IMR-90 (cell line): ENCODE measurements at regions not wholly inside any gene's neighbourhood (a gene's known extent, or its start where the extent isn't known, plus 50 kb on each side); places are given as distances from the start of the nearest gene placed in this dataset.

ENCODE experiments used
- ATAC-seq: fragments of 200-7000 bp; cut with Tn5 transposase; 2 replicates; pipeline ENCODE4 v1.9.1; 2020; ENCODE audit warnings: low read depth, mild to moderate bottlenecking, moderate library complexity
- BruUV-seq: library from RNA; stranded (reverse); fragments of 400-500 nt; replicated peaks from 2 replicates; lab custom pipeline; 2021; lab: Mats Ljungman, UMichigan
- CTCF ChIA-PET: fragments of 300-600 bp; formaldehyde crosslinking; extraction: SDS; loops from one replicate; lab custom pipeline; 2021; ENCODE audit warnings: antibody characterized with exemption; lab: Yijun Ruan, JAX
- POLR2A ChIA-PET: fragments of 300-600 bp; sonication (Branson Sonifier 250); formaldehyde crosslinking; loops from one replicate; lab custom pipeline; 2022; ENCODE audit warnings: antibody characterized with exemption; ENCODE audit not compliant: unreplicated experiment; lab: Charles Lee
- DNase-seq: peaks from one replicate; pipeline ENCODE4 v3.0.0; 2013
- H2AFZ ChIP-seq: replicated peaks from 2 replicates; pipeline ENCODE3; 2013; ENCODE audit warnings: low read length, mild to moderate bottlenecking; ENCODE audit not compliant: poor library complexity
- H2AK5ac ChIP-seq: 2 replicates; pipeline ENCODE4 v1.6.1; 2013; ENCODE audit warnings: low read depth, low read length, inconsistent platforms
- H2AK9ac ChIP-seq: replicated peaks from 2 replicates; pipeline ENCODE3; 2013; ENCODE audit warnings: mild to moderate bottlenecking, low read depth, low read length, moderate library complexity; ENCODE audit not compliant: poor library complexity
- H2BK120ac ChIP-seq: 2 replicates; pipeline ENCODE4 v1.6.1; 2013; ENCODE audit warnings: low read depth, low read length, inconsistent platforms
- H2BK15ac ChIP-seq: 3 replicates; pipeline ENCODE4 v1.6.1; 2013; ENCODE audit warnings: low read depth, low read length, inconsistent platforms
- H2BK20ac ChIP-seq: 2 replicates; pipeline ENCODE4 v1.6.1; 2013; ENCODE audit warnings: low read depth, mild to moderate bottlenecking, inconsistent platforms, low read length, moderate library complexity
- H2BK5ac ChIP-seq: 2 replicates; pipeline ENCODE4 v1.6.1; 2013; ENCODE audit warnings: mild to moderate bottlenecking, low read depth, low read length, inconsistent platforms; ENCODE audit not compliant: poor library complexity, severe bottlenecking
- H3K14ac ChIP-seq: replicated peaks from 2 replicates; pipeline ENCODE4 v1.6.1; 2013; ENCODE audit warnings: low read depth, low read length, inconsistent platforms
- H3K18ac ChIP-seq: 2 replicates; pipeline ENCODE4 v1.6.1; 2013; ENCODE audit warnings: low read depth, low read length, control low read depth
- H3K23ac ChIP-seq: 2 replicates; pipeline ENCODE4 v1.6.1; 2013; ENCODE audit warnings: low read depth, low read length, inconsistent platforms
- H3K27ac ChIP-seq: 2 replicates; pipeline ENCODE4 v1.5.1; 2013; ENCODE audit warnings: mild to moderate bottlenecking, control low read depth, low read length; ENCODE audit not compliant: insufficient read depth
- H3K27me3 ChIP-seq: 2 replicates; pipeline ENCODE4 v1.6.1; 2013; ENCODE audit warnings: low read length; ENCODE audit not compliant: control insufficient read depth, insufficient read depth
- H3K36me3 ChIP-seq: 2 replicates; pipeline ENCODE4 v1.6.1; 2013; ENCODE audit warnings: low read length, mixed read lengths; ENCODE audit not compliant: control insufficient read depth, insufficient read depth
- H3K4ac ChIP-seq: 2 replicates; pipeline ENCODE4 v1.6.1; 2013; ENCODE audit warnings: low read depth, low read length, inconsistent platforms
- H3K4me1 ChIP-seq: 2 replicates; pipeline ENCODE4 v1.6.1; 2013; ENCODE audit warnings: low read length, mixed read lengths; ENCODE audit not compliant: control insufficient read depth, insufficient read depth
- H3K4me2 ChIP-seq: 2 replicates; pipeline ENCODE4 v1.6.1; 2013; ENCODE audit warnings: low read depth, mild to moderate bottlenecking, control low read depth, low read length, moderate library complexity
- H3K4me3 ChIP-seq: 2 replicates; pipeline ENCODE4 v1.5.1; 2013; ENCODE audit warnings: low read depth, mild to moderate bottlenecking, control low read depth, low read length, moderate library complexity; ENCODE audit not compliant: insufficient read depth
- H3K56ac ChIP-seq: 2 replicates; pipeline ENCODE4 v1.6.1; 2013; ENCODE audit warnings: low read length, inconsistent platforms; ENCODE audit not compliant: insufficient read depth; ENCODE audit errors: extremely low read depth
- H3K79me1 ChIP-seq, 2 experiments: 2 replicates each; pipeline ENCODE4 v1.6.1; 2013; ENCODE audit warnings: low read length in 2 of 2, inconsistent platforms in 1 of 2, low read depth in 1 of 2
- H3K9ac ChIP-seq: 2 replicates; pipeline ENCODE4 v1.6.1; 2013; ENCODE audit warnings: low read depth, low read length, control low read depth
- H3K9me1 ChIP-seq: 2 replicates; pipeline ENCODE4 v1.6.1; 2013; ENCODE audit warnings: low read length, inconsistent platforms; ENCODE audit not compliant: insufficient read depth
- H3K9me3 ChIP-seq: 2 replicates; pipeline ENCODE4 v1.6.1; 2013; ENCODE audit warnings: low read length; ENCODE audit not compliant: control insufficient read depth, insufficient read depth
- H4K20me1 ChIP-seq: 2 replicates; pipeline ENCODE4 v1.6.1; 2013; ENCODE audit warnings: low read length, inconsistent platforms; ENCODE audit not compliant: insufficient read depth
- H4K5ac ChIP-seq: 2 replicates; pipeline ENCODE4 v1.6.1; 2013; ENCODE audit warnings: mild to moderate bottlenecking, low read depth, low read length, control low read depth
- H4K8ac ChIP-seq, 2 experiments: 2 replicates each; pipeline ENCODE4 v1.6.1; 2013; ENCODE audit warnings: low read depth in 2 of 2, low read length in 2 of 2, control low read depth in 1 of 2, inconsistent platforms in 1 of 2
- H4K91ac ChIP-seq: 2 replicates; pipeline ENCODE4 v1.6.1; 2013; ENCODE audit warnings: low read depth, low read length, inconsistent platforms; ENCODE audit not compliant: insufficient read depth
- CEBPB ChIP-seq: IDR thresholded peaks from 2 replicates; pipeline ENCODE4 v1.6.1; 2012; ENCODE audit warnings: low read depth, low read length, improper control_type of control experiment
- CHD1 ChIP-seq: IDR thresholded peaks from 2 replicates; pipeline ENCODE4 v1.6.1; 2012; ENCODE audit warnings: low read depth, low read length, improper control_type of control experiment
- CTCF ChIP-seq: conservative IDR thresholded peaks from 2 replicates; pipeline ENCODE4 v1.5.1; 2012; ENCODE audit warnings: mild to moderate bottlenecking, low read depth, low read length, improper control_type of control experiment
- FOS ChIP-seq: fragments of 150-350 bp; IDR thresholded peaks from 2 replicates; pipeline ENCODE4 v1.6.1; 2016; ENCODE audit warnings: low read depth, low read length
- MAFK ChIP-seq: IDR thresholded peaks from 2 replicates; pipeline ENCODE4 v1.6.1; 2012; ENCODE audit warnings: low read depth, low read length, improper control_type of control experiment
- MXI1 ChIP-seq: IDR thresholded peaks from 2 replicates; pipeline ENCODE4 v1.6.1; 2012; ENCODE audit warnings: low read depth, mild to moderate bottlenecking, low read length, moderate library complexity, borderline replicate concordance
- NFE2L2 ChIP-seq: fragments of 150-350 bp; IDR thresholded peaks from 2 replicates; pipeline ENCODE4 v1.6.1; 2016; ENCODE audit warnings: low read depth, mild to moderate bottlenecking, low read length
- POLR2A ChIP-seq: IDR thresholded peaks from 2 replicates; pipeline ENCODE4 v1.6.1; 2012; ENCODE audit warnings: mild to moderate bottlenecking, low read depth, low read length
- RAD21 ChIP-seq: IDR thresholded peaks from 2 replicates; pipeline ENCODE4 v1.6.1; 2012; ENCODE audit warnings: low read length, improper control_type of control experiment
- RCOR1 ChIP-seq: IDR thresholded peaks from 2 replicates; pipeline ENCODE4 v1.6.1; 2012; ENCODE audit warnings: mild to moderate bottlenecking, low read length, improper control_type of control experiment; ENCODE audit not compliant: insufficient replicate concordance
- RFX5 ChIP-seq: IDR thresholded peaks from 2 replicates; pipeline ENCODE4 v1.8.0; 2012; ENCODE audit warnings: low read depth, mild to moderate bottlenecking, low read length, moderate library complexity
- SMC3 ChIP-seq: fragments of 150-350 bp; IDR thresholded peaks from 2 replicates; pipeline ENCODE4 v1.6.1; 2016; ENCODE audit warnings: low read depth, mild to moderate bottlenecking, antibody characterized with exemption, low read length, moderate library complexity
- WGBS, 2 experiments: methylation state at CpG; one replicate each; pipeline versions ENCODE4 v1.1.5 to v1.1.7; 2013; ENCODE audit warnings: missing lambda C conversion rate in 2 of 2; ENCODE audit not compliant: insufficient read length in 1 of 2; ENCODE audit errors: extremely low coverage in 2 of 2; 5-methylcytosine and 5-hydroxymethylcytosine counted together
- dilution Hi-C: fragments of 300-500 bp; cut with HindIII; formaldehyde crosslinking; loops from one replicate; pipeline ENCODE4 v1.14.3; 2018; ENCODE audit warnings: low sequenced_read_pairs; ENCODE audit not compliant: unreplicated experiment
- in situ Hi-C: fragments of 300-500 bp; cut with MboI; formaldehyde crosslinking; loops from 3 replicates; pipeline ENCODE4 v1.14.3; 2019; ENCODE audit warnings: low sequenced_read_pairs, inconsistent platforms, mixed read lengths
- intact Hi-C: fragments of 100-400 bp; cut with micrococcal nuclease; formaldehyde crosslinking; loops from 2 replicates; pipeline ENCODE4 v1.10.0; 2022
- TF ChIP-seq, protein P1 (sequence below): fragments of 150-350 bp; IDR thresholded peaks from 2 replicates; pipeline ENCODE4 v1.6.1; 2016; ENCODE audit warnings: low read depth, mild to moderate bottlenecking, low read length, moderate library complexity, borderline replicate concordance
- TF ChIP-seq, protein P2 (sequence below): fragments of 150-350 bp; IDR thresholded peaks from 2 replicates; pipeline ENCODE4 v1.6.1; 2017; ENCODE audit warnings: mild to moderate bottlenecking, antibody characterized with exemption, low read length, low read depth

GRCh38 chr11:92482492-92483060 is 258.0 kb downstream of the FAT3 start:
- H2AK5ac ChIP-seq, result no peak overlapping the region
- H4K91ac ChIP-seq, result no peak overlapping the region
- H4K8ac ChIP-seq, result no peak overlapping the region
- H2BK20ac ChIP-seq, result no peak overlapping the region
- H3K27me3 ChIP-seq, result no peaks in the 10 kb centered on the region
- H3K4me1 ChIP-seq, result no peaks in the 10 kb centered on the region
- no peak overlapping the region for H3K27ac ChIP-seq
- in situ Hi-C loops (no loop called here), intact Hi-C loops (no loop called here), dilution Hi-C loops (no loop called here)
- H3K9me3 ChIP-seq, result no peaks in the 10 kb centered on the region
- no peak overlapping the region for H2BK15ac ChIP-seq
- no peak overlapping the region for H3K4me3 ChIP-seq
- no peak overlapping the region for H2BK5ac ChIP-seq
- no TSS peak for BruUV-seq
- no peak overlapping the region for H3K18ac ChIP-seq
- H3K56ac ChIP-seq, result no peak overlapping the region
- no peak overlapping the region for H4K5ac ChIP-seq
- H2AK9ac ChIP-seq, result no peak overlapping the region
- H2AFZ ChIP-seq, result no peak overlapping the region
- H3K23ac ChIP-seq, result no peak overlapping the region
- H4K20me1 ChIP-seq, result no peaks in the 10 kb centered on the region
- ChIA-PET POLR2A (no interaction called here), CTCF (no interaction called here)
- H3K4ac ChIP-seq, result no peak overlapping the region
- H3K79me1 ChIP-seq, result no peaks in the 10 kb centered on the region
- H3K9me1 ChIP-seq, result no peaks in the 10 kb centered on the region
- H3K9ac ChIP-seq, result no peak overlapping the region
- 71% methylated on average over 2 of the region's 7 CpGs; no CpG with 5 or more reads in 1 of the 2 experiments for WGBS, 2 experiments
- TF ChIP-seq RFX5 (no peak), MAFK (no peak), POLR2A (no peak), CTCF (no peak), RCOR1 (no peak), FOS (no peak), SMC3 (no peak), RAD21 (no peak), NFE2L2 (no peak), CEBPB (no peak), CHD1 (no peak), MXI1 (no peak)
- TF ChIP-seq, protein P1, sequence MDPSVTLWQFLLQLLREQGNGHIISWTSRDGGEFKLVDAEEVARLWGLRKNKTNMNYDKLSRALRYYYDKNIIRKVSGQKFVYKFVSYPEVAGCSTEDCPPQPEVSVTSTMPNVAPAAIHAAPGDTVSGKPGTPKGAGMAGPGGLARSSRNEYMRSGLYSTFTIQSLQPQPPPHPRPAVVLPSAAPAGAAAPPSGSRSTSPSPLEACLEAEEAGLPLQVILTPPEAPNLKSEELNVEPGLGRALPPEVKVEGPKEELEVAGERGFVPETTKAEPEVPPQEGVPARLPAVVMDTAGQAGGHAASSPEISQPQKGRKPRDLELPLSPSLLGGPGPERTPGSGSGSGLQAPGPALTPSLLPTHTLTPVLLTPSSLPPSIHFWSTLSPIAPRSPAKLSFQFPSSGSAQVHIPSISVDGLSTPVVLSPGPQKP, result no peak
- TF ChIP-seq, protein P2, sequence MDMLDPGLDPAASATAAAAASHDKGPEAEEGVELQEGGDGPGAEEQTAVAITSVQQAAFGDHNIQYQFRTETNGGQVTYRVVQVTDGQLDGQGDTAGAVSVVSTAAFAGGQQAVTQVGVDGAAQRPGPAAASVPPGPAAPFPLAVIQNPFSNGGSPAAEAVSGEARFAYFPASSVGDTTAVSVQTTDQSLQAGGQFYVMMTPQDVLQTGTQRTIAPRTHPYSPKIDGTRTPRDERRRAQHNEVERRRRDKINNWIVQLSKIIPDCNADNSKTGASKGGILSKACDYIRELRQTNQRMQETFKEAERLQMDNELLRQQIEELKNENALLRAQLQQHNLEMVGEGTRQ, result no peak
- no peaks in the 10 kb centered on the region for H3K36me3 ChIP-seq
- H2BK120ac ChIP-seq, result no peak overlapping the region
- H3K14ac ChIP-seq, result no peak overlapping the region
- no peak for ATAC-seq
- no peak for DNase-seq
- no peak overlapping the region for H3K4me2 ChIP-seq
